ENCODE measurements at regions not wholly inside any gene's neighbourhood (a gene's known extent, or its start where the extent isn't known, plus 50 kb on each side); places are given as distances from the start of the nearest gene placed in this dataset.

DNA sequence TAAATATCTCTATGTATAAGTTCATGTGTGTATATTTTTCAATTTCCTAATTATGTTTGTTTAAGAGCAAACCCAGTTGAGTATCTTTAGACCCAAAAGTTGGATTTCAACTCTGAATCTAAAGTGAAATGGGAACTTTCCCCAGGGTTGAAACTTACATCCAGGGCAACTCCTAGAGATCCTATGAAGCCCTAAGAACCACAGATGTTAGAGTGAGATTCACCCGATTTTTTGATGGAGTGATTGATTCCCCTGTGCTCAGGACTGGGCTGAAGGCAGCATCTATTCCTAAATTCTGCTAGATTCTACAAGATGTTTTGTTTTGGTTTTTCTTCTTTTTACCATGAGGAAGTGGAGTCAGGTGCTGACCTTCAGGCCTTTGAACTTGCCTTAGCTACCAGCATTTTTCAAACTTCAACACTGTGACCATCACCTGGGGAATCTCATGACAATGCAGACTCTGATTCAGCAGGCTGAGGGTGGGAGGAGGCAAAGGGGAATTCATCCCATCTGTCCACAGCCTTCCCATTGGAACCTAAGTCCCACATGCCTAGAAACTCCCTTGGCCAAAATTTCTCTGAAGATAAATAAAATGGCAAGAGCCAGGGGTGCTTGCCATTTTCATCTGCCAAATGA is 145.5 kb downstream of the ETS2 start:
- DNase-seq (ENCODE audit: low spot score): no peak
- 84% methylated on average over 1 of the region's 1 CpG for WGBS
- Histone ChIP-seq H3K4me3 (ENCODE audit: low read depth in 1 of 3, low read length in 3 of 3) (no peak overlapping the region), H3K27me3 (ENCODE audit: control insufficient read depth in 4 of 4, insufficient read depth in 4 of 4, low read length in 3 of 4) (no peaks in the 10 kb centered on the region), H3K9me3 (ENCODE audit: control insufficient read depth in 4 of 4, low read length in 3 of 4) (no peaks in the 10 kb centered on the region), H3K27ac (ENCODE audit: low read depth in 1 of 2, low read length in 2 of 2) (no peak overlapping the region), H3K4me1 (ENCODE audit: control insufficient read depth in 4 of 4, insufficient read depth in 4 of 4, low read length in 3 of 4) (no peaks in the 10 kb centered on the region), H3K9ac (ENCODE audit: low read depth in 1 of 2, low read length in 2 of 2) (no peak overlapping the region), H3K36me3 (ENCODE audit: control insufficient read depth in 4 of 4, insufficient read depth in 3 of 4, low read depth in 1 of 4, low read length in 3 of 4) (no peaks in the 10 kb centered on the region)
- TF ChIP-seq, protein P1, sequence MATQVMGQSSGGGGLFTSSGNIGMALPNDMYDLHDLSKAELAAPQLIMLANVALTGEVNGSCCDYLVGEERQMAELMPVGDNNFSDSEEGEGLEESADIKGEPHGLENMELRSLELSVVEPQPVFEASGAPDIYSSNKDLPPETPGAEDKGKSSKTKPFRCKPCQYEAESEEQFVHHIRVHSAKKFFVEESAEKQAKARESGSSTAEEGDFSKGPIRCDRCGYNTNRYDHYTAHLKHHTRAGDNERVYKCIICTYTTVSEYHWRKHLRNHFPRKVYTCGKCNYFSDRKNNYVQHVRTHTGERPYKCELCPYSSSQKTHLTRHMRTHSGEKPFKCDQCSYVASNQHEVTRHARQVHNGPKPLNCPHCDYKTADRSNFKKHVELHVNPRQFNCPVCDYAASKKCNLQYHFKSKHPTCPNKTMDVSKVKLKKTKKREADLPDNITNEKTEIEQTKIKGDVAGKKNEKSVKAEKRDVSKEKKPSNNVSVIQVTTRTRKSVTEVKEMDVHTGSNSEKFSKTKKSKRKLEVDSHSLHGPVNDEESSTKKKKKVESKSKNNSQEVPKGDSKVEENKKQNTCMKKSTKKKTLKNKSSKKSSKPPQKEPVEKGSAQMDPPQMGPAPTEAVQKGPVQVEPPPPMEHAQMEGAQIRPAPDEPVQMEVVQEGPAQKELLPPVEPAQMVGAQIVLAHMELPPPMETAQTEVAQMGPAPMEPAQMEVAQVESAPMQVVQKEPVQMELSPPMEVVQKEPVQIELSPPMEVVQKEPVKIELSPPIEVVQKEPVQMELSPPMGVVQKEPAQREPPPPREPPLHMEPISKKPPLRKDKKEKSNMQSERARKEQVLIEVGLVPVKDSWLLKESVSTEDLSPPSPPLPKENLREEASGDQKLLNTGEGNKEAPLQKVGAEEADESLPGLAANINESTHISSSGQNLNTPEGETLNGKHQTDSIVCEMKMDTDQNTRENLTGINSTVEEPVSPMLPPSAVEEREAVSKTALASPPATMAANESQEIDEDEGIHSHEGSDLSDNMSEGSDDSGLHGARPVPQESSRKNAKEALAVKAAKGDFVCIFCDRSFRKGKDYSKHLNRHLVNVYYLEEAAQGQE (IDR thresholded peaks at IDR 0.05): no peak
- TF ChIP-seq RXRA (IDR thresholded peaks at IDR 0.05): no peak
- TF ChIP-seq, protein P2, sequence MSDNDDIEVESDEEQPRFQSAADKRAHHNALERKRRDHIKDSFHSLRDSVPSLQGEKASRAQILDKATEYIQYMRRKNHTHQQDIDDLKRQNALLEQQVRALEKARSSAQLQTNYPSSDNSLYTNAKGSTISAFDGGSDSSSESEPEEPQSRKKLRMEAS (IDR thresholded peaks at IDR 0.05): no peak
- no peak for TF ChIP-seq RAD21 (IDR thresholded peaks at IDR 0.05)
- no peak for TF ChIP-seq EGR1 (IDR thresholded peaks at IDR 0.05; ENCODE audit: low read depth in 2 of 2)
- no peak for TF ChIP-seq FOXA1 (IDR thresholded peaks at IDR 0.05)
- no peak for TF ChIP-seq HNF4G (IDR thresholded peaks at IDR 0.05)
- TF ChIP-seq SP1 (IDR thresholded peaks at IDR 0.05): no peak
- TF ChIP-seq, protein P3, sequence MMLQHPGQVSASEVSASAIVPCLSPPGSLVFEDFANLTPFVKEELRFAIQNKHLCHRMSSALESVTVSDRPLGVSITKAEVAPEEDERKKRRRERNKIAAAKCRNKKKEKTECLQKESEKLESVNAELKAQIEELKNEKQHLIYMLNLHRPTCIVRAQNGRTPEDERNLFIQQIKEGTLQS (IDR thresholded peaks at IDR 0.05): no peak
- TF ChIP-seq TAF1 (conservative IDR thresholded peaks at IDR 0.05): no peak
- TF ChIP-seq, protein P4, sequence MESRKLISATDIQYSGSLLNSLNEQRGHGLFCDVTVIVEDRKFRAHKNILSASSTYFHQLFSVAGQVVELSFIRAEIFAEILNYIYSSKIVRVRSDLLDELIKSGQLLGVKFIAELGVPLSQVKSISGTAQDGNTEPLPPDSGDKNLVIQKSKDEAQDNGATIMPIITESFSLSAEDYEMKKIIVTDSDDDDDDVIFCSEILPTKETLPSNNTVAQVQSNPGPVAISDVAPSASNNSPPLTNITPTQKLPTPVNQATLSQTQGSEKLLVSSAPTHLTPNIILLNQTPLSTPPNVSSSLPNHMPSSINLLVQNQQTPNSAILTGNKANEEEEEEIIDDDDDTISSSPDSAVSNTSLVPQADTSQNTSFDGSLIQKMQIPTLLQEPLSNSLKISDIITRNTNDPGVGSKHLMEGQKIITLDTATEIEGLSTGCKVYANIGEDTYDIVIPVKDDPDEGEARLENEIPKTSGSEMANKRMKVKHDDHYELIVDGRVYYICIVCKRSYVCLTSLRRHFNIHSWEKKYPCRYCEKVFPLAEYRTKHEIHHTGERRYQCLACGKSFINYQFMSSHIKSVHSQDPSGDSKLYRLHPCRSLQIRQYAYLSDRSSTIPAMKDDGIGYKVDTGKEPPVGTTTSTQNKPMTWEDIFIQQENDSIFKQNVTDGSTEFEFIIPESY (IDR thresholded peaks at IDR 0.05): no peak
- TF ChIP-seq GABPA (IDR thresholded peaks at IDR 0.05 in 1 of 2, conservative IDR thresholded peaks at IDR 0.05 in 1 of 2): no peak
- TF ChIP-seq NR2F2 (IDR thresholded peaks at IDR 0.05): no peak
- TF ChIP-seq FOXA2 (IDR thresholded peaks at IDR 0.05): no peak
- TF ChIP-seq, protein P5, sequence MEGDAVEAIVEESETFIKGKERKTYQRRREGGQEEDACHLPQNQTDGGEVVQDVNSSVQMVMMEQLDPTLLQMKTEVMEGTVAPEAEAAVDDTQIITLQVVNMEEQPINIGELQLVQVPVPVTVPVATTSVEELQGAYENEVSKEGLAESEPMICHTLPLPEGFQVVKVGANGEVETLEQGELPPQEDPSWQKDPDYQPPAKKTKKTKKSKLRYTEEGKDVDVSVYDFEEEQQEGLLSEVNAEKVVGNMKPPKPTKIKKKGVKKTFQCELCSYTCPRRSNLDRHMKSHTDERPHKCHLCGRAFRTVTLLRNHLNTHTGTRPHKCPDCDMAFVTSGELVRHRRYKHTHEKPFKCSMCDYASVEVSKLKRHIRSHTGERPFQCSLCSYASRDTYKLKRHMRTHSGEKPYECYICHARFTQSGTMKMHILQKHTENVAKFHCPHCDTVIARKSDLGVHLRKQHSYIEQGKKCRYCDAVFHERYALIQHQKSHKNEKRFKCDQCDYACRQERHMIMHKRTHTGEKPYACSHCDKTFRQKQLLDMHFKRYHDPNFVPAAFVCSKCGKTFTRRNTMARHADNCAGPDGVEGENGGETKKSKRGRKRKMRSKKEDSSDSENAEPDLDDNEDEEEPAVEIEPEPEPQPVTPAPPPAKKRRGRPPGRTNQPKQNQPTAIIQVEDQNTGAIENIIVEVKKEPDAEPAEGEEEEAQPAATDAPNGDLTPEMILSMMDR (IDR thresholded peaks at IDR 0.05; ENCODE audit: low read depth, low read length, missing input control): no peak
- no peak for TF ChIP-seq HNF4A (conservative IDR thresholded peaks at IDR 0.05)
- no peak for TF ChIP-seq YY1 (IDR thresholded peaks at IDR 0.05)
- no peak for TF ChIP-seq JUND (IDR thresholded peaks at IDR 0.05)
